Parathyroid adenoma (tissue), 2 donors: ENCODE measurements at regions not wholly inside any gene's neighbourhood (a gene's known extent, or its start where the extent isn't known, plus 50 kb on each side); places are given as distances from the start of the nearest gene placed in this dataset.

Experiments used
- H2AFZ ChIP-seq: fragments of 300-600 bp; sonication (generic); one replicate; pipeline ENCODE4 v1.7.0; 2017; ENCODE audit warnings: antibody characterized with exemption, mild to moderate bottlenecking
- H3K27ac ChIP-seq: fragments of 300-600 bp; sonication (generic); one replicate; pipeline ENCODE4 v1.7.0; 2017
- H3K27me3 ChIP-seq: fragments of 300-600 bp; sonication (generic); one replicate; pipeline ENCODE4 v1.7.0; 2017; ENCODE audit warnings: low read length; ENCODE audit not compliant: control insufficient read depth, insufficient read depth
- H3K36me3 ChIP-seq: fragments of 300-600 bp; sonication (generic); one replicate; pipeline ENCODE4 v1.7.0; 2017; ENCODE audit warnings: low read length; ENCODE audit not compliant: control insufficient read depth, insufficient read depth
- H3K4me1 ChIP-seq: fragments of 300-600 bp; sonication (generic); one replicate; pipeline ENCODE4 v1.7.0; 2017; ENCODE audit warnings: control low read depth
- H3K4me2 ChIP-seq: fragments of 300-600 bp; sonication (generic); one replicate; pipeline ENCODE4 v1.7.0; 2017; ENCODE audit warnings: low read length
- H3K4me3 ChIP-seq: fragments of 300-600 bp; sonication (generic); one replicate; pipeline ENCODE4 v1.7.0; 2017; ENCODE audit warnings: low read depth, low read length
- H3K79me2 ChIP-seq: fragments of 300-600 bp; sonication (generic); one replicate; pipeline ENCODE4 v1.7.0; 2017; ENCODE audit warnings: control low read depth
- H3K9ac ChIP-seq: fragments of 300-600 bp; sonication (generic); one replicate; pipeline ENCODE4 v1.7.0; 2017; ENCODE audit warnings: mild to moderate bottlenecking
- H3K9me3 ChIP-seq: fragments of 300-600 bp; sonication (generic); one replicate; pipeline ENCODE4 v1.7.0; 2017; ENCODE audit warnings: low read length; ENCODE audit not compliant: control insufficient read depth
- CTCF ChIP-seq: fragments of 300-600 bp; sonication (generic); IDR thresholded peaks from one replicate; pipeline ENCODE4 v1.7.0; 2017; ENCODE audit warnings: antibody characterized with exemption, mild to moderate bottlenecking
- donor health status: primary hyperparathyroidism.

GRCh38 chr1:56363007-56363770 is 216.2 kb downstream of the PLPP3 start:
- no peak overlapping the region for H3K9ac ChIP-seq
- no peak overlapping the region for H3K4me2 ChIP-seq
- H2AFZ ChIP-seq: no peak overlapping the region
- H3K9me3 ChIP-seq: no peaks in the 10 kb centered on the region
- H3K4me3 ChIP-seq: no peak overlapping the region
- no peaks in the 10 kb centered on the region for H3K4me1 ChIP-seq
- H3K27me3 ChIP-seq: no peaks in the 10 kb centered on the region
- TF ChIP-seq CTCF: no peak
- no peaks in the 10 kb centered on the region for H3K79me2 ChIP-seq
- H3K36me3 ChIP-seq: no peaks in the 10 kb centered on the region
- H3K27ac ChIP-seq: no peak overlapping the region

- Histone ChIP-seq H3K9me3 (no peaks in the 10 kb centered on the region), H3K4me3 (no peak overlapping the region), H3K4me2 (no peak overlapping the region), H3K4me1 (no peaks in the 10 kb centered on the region), H3K9ac (no peak overlapping the region), H3K79me2 (no peaks in the 10 kb centered on the region), H2AFZ (no peak overlapping the region), H3K27me3 (no peaks in the 10 kb centered on the region), H3K27ac (no peak overlapping the region), H3K36me3 (no peaks in the 10 kb centered on the region)
- no peak for TF ChIP-seq CTCF
Observed at GRCh38 chr1:56360021-56360420, 219.3 kb downstream of the PLPP3 start.

GRCh38 chr1:56359056-56359455 is 220.3 kb downstream of the PLPP3 start:
- no peaks in the 10 kb centered on the region for H3K27me3 ChIP-seq
- H3K4me2 ChIP-seq: no peak overlapping the region
- no peaks in the 10 kb centered on the region for H3K4me1 ChIP-seq
- no peaks in the 10 kb centered on the region for H3K79me2 ChIP-seq
- H2AFZ ChIP-seq: no peak overlapping the region
- H3K4me3 ChIP-seq: no peak overlapping the region
- no peak for TF ChIP-seq CTCF
- no peaks in the 10 kb centered on the region for H3K9me3 ChIP-seq
- no peak overlapping the region for H3K27ac ChIP-seq
- no peak overlapping the region for H3K9ac ChIP-seq
- no peaks in the 10 kb centered on the region for H3K36me3 ChIP-seq

- no peaks in the 10 kb centered on the region for H3K27me3 ChIP-seq
- H3K9ac ChIP-seq: no peak overlapping the region
- no peaks in the 10 kb centered on the region for H3K79me2 ChIP-seq
- no peak overlapping the region for H3K4me3 ChIP-seq
- H3K9me3 ChIP-seq: no peaks in the 10 kb centered on the region
- no peak overlapping the region for H3K27ac ChIP-seq
- no peak overlapping the region for H3K4me2 ChIP-seq
- no peaks in the 10 kb centered on the region for H3K4me1 ChIP-seq
- no peak overlapping the region for H2AFZ ChIP-seq
- H3K36me3 ChIP-seq: no peaks in the 10 kb centered on the region
- no peak for TF ChIP-seq CTCF
Observed at GRCh38 chr1:56357927-56358690, 221.3 kb downstream of the PLPP3 start.
